K562 (cell line): ENCODE measurements at regions not wholly inside any gene's neighbourhood (a gene's known extent, or its start where the extent isn't known, plus 50 kb on each side); places are given as distances from the start of the nearest gene placed in this dataset.

Experiments
- ATAC-seq: fragments of 200-7000 bp; cut with Tn5 transposase; 3 replicates; pipeline ENCODE4 v1.9.1; 2020; ENCODE audit warnings: moderate library complexity
- BruUV-seq: library from RNA; stranded (reverse); fragments of 400-500 nt; replicated peaks from 2 replicates; lab custom pipeline; 2021; lab: Mats Ljungman, UMichigan
- CTCF ChIA-PET: fragments of 300-600 bp; formaldehyde crosslinking; extraction: SDS; loops from one replicate; lab custom pipeline; 2021; ENCODE audit warnings: low intra/inter-chr PET ratio; lab: Yijun Ruan, JAX
- POLR2A ChIA-PET: fragments of 300-600, 350-650 bp; sonication (Branson Sonifier 250); formaldehyde crosslinking; extraction: SDS; loops from one replicate; lab custom pipeline; 2021; ENCODE audit warnings: antibody characterized with exemption, inconsistent platforms; lab: Yijun Ruan, JAX
- DNase-seq, 4 experiments: peaks; one replicate each; pipeline versions ENCODE4 v3.0.0 to v3.0.0-alpha.2; 2011 to 2018; ENCODE audit warnings: low spot score in 3 of 4, mixed read lengths in 3 of 4; ENCODE audit errors: extremely low read depth in 1 of 4
- FAIRE-seq: peaks from 2 replicates; lab custom pipeline; 2011; peaks lifted over from hg19 to GRCh38; lab: Jason Lieb, UNC
- H2AFZ ChIP-seq: 2 replicates; pipeline ENCODE4 v1.6.0; 2011; ENCODE audit warnings: low read depth, low read length, control low read depth, inconsistent platforms
- H3K27ac ChIP-seq: fragments of 200-600 bp; 3 replicates; pipeline ENCODE4 v1.8.0; 2011; ENCODE audit warnings: low read depth, mild to moderate bottlenecking, control low read depth, inconsistent platforms, low read length, moderate library complexity, mixed read lengths; ENCODE audit errors: extremely low read depth
- H3K27me3 ChIP-seq, 2 experiments: fragments of 300-600 bp in 1 of 2; 2 replicates in 1 of 2; 3 replicates in 1 of 2; pipeline versions ENCODE4 v1.6.0 to v1.8.0; 2011; ENCODE audit warnings: inconsistent platforms in 2 of 2, low read length in 2 of 2, mild to moderate bottlenecking in 1 of 2, mixed read lengths in 1 of 2, moderate library complexity in 1 of 2; ENCODE audit not compliant: control insufficient read depth in 2 of 2, insufficient read depth in 2 of 2
- H3K36me3 ChIP-seq: fragments of 300-600 bp; 3 replicates; pipeline ENCODE4 v1.8.0; 2011; ENCODE audit warnings: mild to moderate bottlenecking, low read length, inconsistent platforms; ENCODE audit not compliant: control insufficient read depth, insufficient read depth
- H3K4me1 ChIP-seq, 2 experiments: fragments of 200-600 bp in 1 of 2; replicated peaks in 1 of 2; 2 replicates in 1 of 2; 3 replicates in 1 of 2; pipeline versions ENCODE4 v1.5.1 to v1.8.0; 2011; ENCODE audit warnings: inconsistent platforms in 2 of 2, low read length in 2 of 2, mild to moderate bottlenecking in 1 of 2, mixed read lengths in 1 of 2, moderate library complexity in 1 of 2; ENCODE audit not compliant: control insufficient read depth in 2 of 2, insufficient read depth in 2 of 2
- H3K4me2 ChIP-seq: 2 replicates; pipeline ENCODE4 v1.6.1; 2011; ENCODE audit warnings: low read length, control low read depth, inconsistent platforms, mixed read lengths; ENCODE audit not compliant: insufficient read depth
- H3K4me3 ChIP-seq: fragments of 200-600 bp; sonication (generic), shearing (Covaris generic); 2 replicates; pipeline ENCODE4 v1.5.1; 2016; ENCODE audit warnings: control low read depth, inconsistent platforms
- H3K79me2 ChIP-seq: fragments of 200-600 bp; 3 replicates; pipeline ENCODE4 v1.8.0; 2011; ENCODE audit warnings: low read length, inconsistent platforms; ENCODE audit not compliant: control insufficient read depth, insufficient read depth
- H3K9ac ChIP-seq, 2 experiments: 2 replicates each; pipeline versions ENCODE4 v1.6.0 to v1.6.1; 2011; ENCODE audit warnings: low read depth in 2 of 2, low read length in 2 of 2, control low read depth in 1 of 2, inconsistent platforms in 1 of 2, mild to moderate bottlenecking in 1 of 2, mixed read lengths in 1 of 2; ENCODE audit not compliant: insufficient read depth in 1 of 2
- H3K9me1 ChIP-seq: one replicate; pipeline ENCODE4 v1.6.0; 2011; ENCODE audit warnings: inconsistent platforms, mild to moderate bottlenecking, low read length, moderate library complexity; ENCODE audit not compliant: control insufficient read depth, insufficient read depth
- H3K9me3 ChIP-seq: replicated peaks from 2 replicates; pipeline ENCODE4 v1.5.1; 2011; ENCODE audit warnings: low read depth, low read length, inconsistent platforms; ENCODE audit not compliant: control insufficient read depth, insufficient read depth
- H4K20me1 ChIP-seq: replicated peaks from 2 replicates; pipeline ENCODE4 v1.6.1; 2011; ENCODE audit warnings: low read length, inconsistent platforms, mixed read lengths; ENCODE audit not compliant: control insufficient read depth, insufficient read depth
- CAMTA2 ChIP-seq: fragments of 250-450 bp; sonication (Bioruptor Pico); conservative IDR thresholded peaks from 2 replicates; pipeline ENCODE4 v1.5.1; 2022
- ELF4 ChIP-seq: fragments of 450-650 bp; formaldehyde crosslinking; IDR thresholded peaks from 2 replicates; pipeline ENCODE4 v1.4.0; 2022; ENCODE audit warnings: missing genetic modification characterization
- L3MBTL2 ChIP-seq: fragments of 450-650 bp; IDR thresholded peaks from 2 replicates; pipeline ENCODE4 v1.6.1; 2016; ENCODE audit warnings: mild to moderate bottlenecking, moderate library complexity
- MIER1 ChIP-seq: fragments of 450-650 bp; IDR thresholded peaks from 2 replicates; pipeline ENCODE4 v1.6.1; 2016; ENCODE audit warnings: antibody characterized with exemption, mild to moderate bottlenecking, low read depth
- MYC ChIP-seq, 2 experiments: fragments of 250-450 bp in 1 of 2; sonication (Bioruptor Pico) in 1 of 2; IDR thresholded peaks; 2 replicates each; pipeline versions ENCODE4 v1.5.1 to v1.6.1; 2012 to 2021; ENCODE audit warnings: low read depth in 2 of 2, borderline replicate concordance in 1 of 2, improper control_type of control experiment in 1 of 2, low read length in 1 of 2, mild to moderate bottlenecking in 1 of 2, moderate library complexity in 1 of 2
- PATZ1 ChIP-seq: fragments of 250-450 bp; sonication (Bioruptor Pico); IDR thresholded peaks from 2 replicates; pipeline ENCODE4 v1.5.0; 2020; ENCODE audit warnings: mild to moderate bottlenecking, borderline replicate concordance
- POLR2H ChIP-seq: IDR thresholded peaks from 2 replicates; pipeline ENCODE4 v1.6.1; 2016; ENCODE audit warnings: missing genetic modification characterization, low read depth, mild to moderate bottlenecking, control low read depth, missing compliant biosample characterization, moderate library complexity
- STAT5A ChIP-seq: IDR thresholded peaks from 2 replicates; pipeline ENCODE4 v1.6.1; 2012; ENCODE audit warnings: low read length, inconsistent platforms, borderline replicate concordance
- TRIM25 ChIP-seq: fragments of 450-650 bp; IDR thresholded peaks from 2 replicates; pipeline ENCODE4 v1.7.0; 2016; ENCODE audit warnings: borderline replicate concordance
- ZBTB5 ChIP-seq: fragments of 450-650 bp; IDR thresholded peaks from 2 replicates; pipeline ENCODE4 v1.6.1; 2017; ENCODE audit warnings: antibody characterized with exemption
- WGBS: fragments of 100-300 bp; shearing (Covaris generic); methylation state at CpG from one replicate; pipeline ENCODE4 v1.1.6; 2016; ENCODE audit warnings: low coverage, mixed read lengths; ENCODE audit not compliant: insufficient coverage; ENCODE audit errors: missing lambda C conversion rate; 5-methylcytosine and 5-hydroxymethylcytosine counted together
- in situ Hi-C: fragments of 300-500 bp; cut with MboI; formaldehyde crosslinking; loops from 4 replicates; pipeline ENCODE4 v1.15.0; 2018; ENCODE audit warnings: inconsistent platforms, mixed read lengths
- intact Hi-C: fragments of 100-400 bp; cut with micrococcal nuclease; formaldehyde crosslinking; loops from 2 replicates; pipeline ENCODE4 v1.14.2; 2022

GRCh38 chr10:90424730-90425129 lies 433.1 kb downstream of the HTR7 start (continued):
- TF ChIP-seq ZBTB5 (no peak), TRIM25 (no peak), MIER1 (no peak)

- no peaks in the 10 kb centered on the region for H3K4me1 ChIP-seq
- WGBS = 0% methylated on average over 1 of the region's 1 CpG
- no peaks in the 10 kb centered on the region for H3K9me3 ChIP-seq
- no peaks in the 10 kb centered on the region for H3K79me2 ChIP-seq
- POLR2A ChIA-PET = no interaction called here
- no peak for ATAC-seq
- no peak overlapping the region for H2AFZ ChIP-seq
- H3K4me2 ChIP-seq = no peak overlapping the region
- no peak overlapping the region for H3K4me3 ChIP-seq
- no peak overlapping the region for H3K27ac ChIP-seq
- no peak overlapping the region for H3K9ac ChIP-seq
- no peaks in the 10 kb centered on the region for H3K27me3 ChIP-seq
- H4K20me1 ChIP-seq = no peaks in the 10 kb centered on the region
- TF ChIP-seq CAMTA2 = no peak
- TF ChIP-seq POLR2H (tag) = no peak
- TF ChIP-seq STAT5A = no peak
- TF ChIP-seq PATZ1 (CRISPR knock-in tag) = no peak
- no peak for TF ChIP-seq L3MBTL2
- no peak for TF ChIP-seq ELF4 (CRISPR knock-in tag)
- no peak for TF ChIP-seq MYC (IDR thresholded peaks at IDR 0.05; ENCODE audit: low read depth, low read length)
- no peak for TF ChIP-seq MYC (CRISPR knock-in tag; IDR thresholded peaks at IDR 0.05; ENCODE audit: borderline replicate concordance, low read depth)
- TF ChIP-seq, all 486 proteins: peak for 0
- no peaks in the 10 kb centered on the region for H3K36me3 ChIP-seq
- DNase-seq (no peak), FAIRE-seq (no peak)
- in situ Hi-C loops (no loop called here), intact Hi-C loops (no loop called here)
- no TSS peak for BruUV-seq
- CTCF ChIA-PET = no interaction called here
- no peaks in the 10 kb centered on the region for H3K9me1 ChIP-seq
Observed at GRCh38 chr10:90430186-90430585, 427.7 kb downstream of the HTR7 start.
